Loucy (cell line): ENCODE measurements at regions not wholly inside any gene's neighbourhood (a gene's known extent, or its start where the extent isn't known, plus 50 kb on each side); places are given as distances from the start of the nearest gene placed in this dataset.

ENCODE experiments used
- EZH2phosphoT487 ChIP-seq: fragments of 200-600 bp; IDR thresholded peaks from 2 replicates; pipeline ENCODE4 v1.6.1; 2018; ENCODE audit warnings: antibody characterized with exemption, mild to moderate bottlenecking, moderate library complexity, borderline replicate concordance
- TF ChIP-seq, protein P1 (sequence below): fragments of 200-600 bp; sonication (generic); conservative IDR thresholded peaks from 2 replicates; pipeline ENCODE4 v1.5.1; 2014; ENCODE audit warnings: mild to moderate bottlenecking, antibody characterized with exemption, low read length

DNA sequence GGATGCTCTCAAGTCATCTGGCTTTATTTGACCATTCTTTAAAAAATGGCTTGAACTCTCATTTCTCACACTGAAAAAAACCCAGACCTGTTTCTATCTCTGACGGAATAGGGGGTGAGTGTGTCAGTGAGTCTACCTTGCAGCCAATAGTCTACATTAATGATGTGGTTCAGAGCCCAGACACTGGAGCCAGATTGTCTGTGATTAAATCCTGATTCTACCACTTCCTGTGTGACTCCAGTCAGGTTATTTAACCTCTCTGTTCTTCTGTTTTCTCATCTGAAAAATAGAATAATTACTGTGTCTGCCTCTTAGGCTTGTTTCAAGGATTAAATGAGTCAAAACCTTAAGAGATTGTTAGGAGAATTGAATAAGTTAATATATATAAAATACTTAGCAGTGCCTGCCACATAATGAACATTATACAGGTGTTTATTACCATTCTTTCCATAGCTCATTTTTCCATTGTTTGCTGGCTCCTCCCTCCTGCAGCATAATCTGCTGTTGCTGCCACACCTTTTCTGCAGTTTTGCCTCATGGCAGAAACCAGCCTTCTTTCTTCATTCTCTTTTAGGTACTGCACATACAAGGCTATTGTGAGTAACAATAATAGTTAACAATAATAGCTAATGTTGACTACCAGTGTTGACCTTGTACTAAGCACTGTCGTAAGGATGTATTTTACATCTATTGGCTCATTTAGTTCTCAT, 157.6 kb upstream of the IVNS1ABP start:
- TF ChIP-seq, protein P1, sequence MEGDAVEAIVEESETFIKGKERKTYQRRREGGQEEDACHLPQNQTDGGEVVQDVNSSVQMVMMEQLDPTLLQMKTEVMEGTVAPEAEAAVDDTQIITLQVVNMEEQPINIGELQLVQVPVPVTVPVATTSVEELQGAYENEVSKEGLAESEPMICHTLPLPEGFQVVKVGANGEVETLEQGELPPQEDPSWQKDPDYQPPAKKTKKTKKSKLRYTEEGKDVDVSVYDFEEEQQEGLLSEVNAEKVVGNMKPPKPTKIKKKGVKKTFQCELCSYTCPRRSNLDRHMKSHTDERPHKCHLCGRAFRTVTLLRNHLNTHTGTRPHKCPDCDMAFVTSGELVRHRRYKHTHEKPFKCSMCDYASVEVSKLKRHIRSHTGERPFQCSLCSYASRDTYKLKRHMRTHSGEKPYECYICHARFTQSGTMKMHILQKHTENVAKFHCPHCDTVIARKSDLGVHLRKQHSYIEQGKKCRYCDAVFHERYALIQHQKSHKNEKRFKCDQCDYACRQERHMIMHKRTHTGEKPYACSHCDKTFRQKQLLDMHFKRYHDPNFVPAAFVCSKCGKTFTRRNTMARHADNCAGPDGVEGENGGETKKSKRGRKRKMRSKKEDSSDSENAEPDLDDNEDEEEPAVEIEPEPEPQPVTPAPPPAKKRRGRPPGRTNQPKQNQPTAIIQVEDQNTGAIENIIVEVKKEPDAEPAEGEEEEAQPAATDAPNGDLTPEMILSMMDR: no peak
- no peak for TF ChIP-seq EZH2phosphoT487
